PC-3 (cell line): ENCODE measurements at regions not wholly inside any gene's neighbourhood (a gene's known extent, or its start where the extent isn't known, plus 50 kb on each side); places are given as distances from the start of the nearest gene placed in this dataset.

ENCODE experiments used
- ATAC-seq: fragments of 200-7000 bp; cut with Tn5 transposase; 2 replicates; pipeline ENCODE4 v1.9.1; 2020; ENCODE audit warnings: mild to moderate bottlenecking, moderate library complexity
- BruUV-seq: library from RNA; stranded (reverse); fragments of 400-500 nt; replicated peaks from 2 replicates; lab custom pipeline; 2021; lab: Mats Ljungman, UMichigan
- CTCF ChIA-PET: fragments of 300-600 bp; sonication (Branson Sonifier 250); formaldehyde crosslinking; loops from one replicate; lab custom pipeline; 2022; ENCODE audit warnings: antibody characterized with exemption; lab: Charles Lee
- POLR2A ChIA-PET: fragments of 300-600 bp; sonication (Branson Sonifier 250); formaldehyde crosslinking; loops from one replicate; lab custom pipeline; 2022; ENCODE audit warnings: antibody characterized with exemption; ENCODE audit not compliant: unreplicated experiment; lab: Charles Lee
- DNase-seq: peaks from one replicate; pipeline ENCODE4 v3.0.0-alpha.2; 2015
- H2AFZ ChIP-seq: fragments of 300-600 bp; sonication (generic); 2 replicates; pipeline ENCODE4 v1.6.0; 2016; ENCODE audit warnings: antibody characterized with exemption, low read length
- H3F3A ChIP-seq: fragments of 300-600 bp; sonication (generic); one replicate; pipeline ENCODE4 v1.6.0; 2017; ENCODE audit warnings: antibody characterized with exemption, low read length, control low read depth, mild to moderate bottlenecking; ENCODE audit not compliant: unreplicated experiment
- H3K27ac ChIP-seq: fragments of 300-600 bp; sonication (generic); 2 replicates; pipeline ENCODE4 v1.5.1; 2016; ENCODE audit warnings: mild to moderate bottlenecking, low read length
- H3K27me3 ChIP-seq: fragments of 300-600 bp; sonication (generic); 2 replicates; pipeline ENCODE4 v1.6.1; 2016; ENCODE audit warnings: low read length, mixed read lengths
- H3K36me3 ChIP-seq: fragments of 300-600 bp; sonication (generic); 2 replicates; pipeline ENCODE4 v1.6.1; 2016; ENCODE audit warnings: low read depth, mixed run types, low read length, mixed read lengths
- H3K4me1 ChIP-seq: fragments of 300-600 bp; sonication (generic); 2 replicates; pipeline ENCODE4 v1.5.1; 2016; ENCODE audit warnings: low read length; ENCODE audit not compliant: insufficient read depth
- H3K4me2 ChIP-seq: fragments of 300-600 bp; sonication (generic); 2 replicates; pipeline ENCODE4 v1.6.0; 2016; ENCODE audit warnings: low read length
- H3K4me3 ChIP-seq: fragments of 300-600 bp; sonication (generic); 2 replicates; pipeline ENCODE4 v1.5.1; 2016; ENCODE audit warnings: mild to moderate bottlenecking, low read length, mixed read lengths
- H3K79me2 ChIP-seq: fragments of 300-600 bp; sonication (generic); 2 replicates; pipeline ENCODE4 v1.6.1; 2017; ENCODE audit warnings: low read length, mixed read lengths
- H3K9ac ChIP-seq: fragments of 300-600 bp; sonication (generic); 2 replicates; pipeline ENCODE4 v1.6.0; 2016; ENCODE audit warnings: mild to moderate bottlenecking, low read length
- H3K9me2 ChIP-seq: fragments of 300-600 bp; sonication (generic); replicated peaks from 2 replicates; pipeline ENCODE4 v1.6.1; 2016; ENCODE audit warnings: mixed run types, low read length, mixed read lengths
- H3K9me3 ChIP-seq: fragments of 300-600 bp; sonication (generic); 2 replicates; pipeline ENCODE4 v1.6.1; 2016; ENCODE audit warnings: low read length, mixed read lengths
- H4K20me1 ChIP-seq: fragments of 300-600 bp; sonication (generic); 2 replicates; pipeline ENCODE4 v1.6.1; 2016; ENCODE audit warnings: low read length, mixed read lengths
- CTCF ChIP-seq: fragments of 300-600 bp; sonication (generic); conservative IDR thresholded peaks from 2 replicates; pipeline ENCODE4 v1.5.1; 2017; ENCODE audit warnings: antibody characterized with exemption, low read depth, mild to moderate bottlenecking, low read length
- EZH2 ChIP-seq: fragments of 300-600 bp; sonication (generic); IDR thresholded peaks from one replicate; pipeline ENCODE4 v1.6.1; 2017; ENCODE audit warnings: antibody characterized with exemption, mild to moderate bottlenecking, low read length; ENCODE audit not compliant: unreplicated experiment
- EZH2phosphoT487 ChIP-seq: fragments of 300-600 bp; sonication (generic); IDR thresholded peaks from 2 replicates; pipeline ENCODE4 v1.6.1; 2018; ENCODE audit warnings: mild to moderate bottlenecking, antibody characterized with exemption, low read length, borderline replicate concordance
- intact Hi-C: fragments of 100-400 bp; cut with micrococcal nuclease; formaldehyde crosslinking; loops from 2 replicates; pipeline ENCODE4 v1.9.0; 2023

GRCh38 chr1:217921126-217921904 lies 290.2 kb downstream of the SPATA17 start:
- CTCF ChIA-PET = interaction anchor here (0.6 kb wide), 3 partner anchors 10 to 646 kb away, joined by 3 to 4 read pairs (median 3); no protein-coding TSS in a partner anchor
- DNase-seq = peak; percentile 84
- Histone ChIP-seq H3K36me3 (no peaks in the 10 kb centered on the region), H3K4me3 (no peak overlapping the region), H3K9ac (no peak overlapping the region), H3F3A (no peaks in the 10 kb centered on the region), H4K20me1 (no peaks in the 10 kb centered on the region), H3K4me2 (no peak overlapping the region), H3K9me2 (no peaks in the 10 kb centered on the region), H3K4me1 (peaks cover 11% of the 10 kb centered on the region), H3K79me2 (no peaks in the 10 kb centered on the region), H3K27me3 (no peaks in the 10 kb centered on the region), H2AFZ (no peak overlapping the region), H3K27ac (no peak overlapping the region), H3K9me3 (no peaks in the 10 kb centered on the region)
- peak; percentile 91 for ATAC-seq
- no TSS peak for BruUV-seq
- POLR2A ChIA-PET = no interaction called here
- intact Hi-C loops = loop anchor here (2.0 kb wide), 1 partner anchor 243 kb away; no protein-coding TSS in a partner anchor
- TF ChIP-seq EZH2 (no peak), CTCF (peak; percentile 48), EZH2phosphoT487 (no peak)

DNA sequence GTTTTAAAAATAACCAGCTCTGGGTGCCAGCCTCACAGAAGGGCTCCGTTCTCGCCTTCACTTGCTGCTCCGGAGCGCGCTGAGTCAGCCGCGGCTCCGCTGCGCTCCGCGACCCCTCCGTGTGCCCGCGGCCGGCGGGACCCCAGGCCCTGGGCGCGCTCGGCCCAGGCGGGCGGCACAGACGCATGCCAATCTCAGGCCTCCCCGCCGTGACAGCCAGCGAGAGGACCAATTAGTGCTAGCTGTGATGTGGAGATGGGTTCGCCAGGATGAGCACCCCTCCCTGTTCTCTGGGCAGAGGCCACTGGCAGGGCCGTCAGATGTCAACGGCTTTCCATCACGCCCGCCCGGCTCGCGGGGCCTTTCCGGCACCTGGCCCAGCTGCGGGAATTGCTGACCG lies 293.8 kb downstream of the SPATA17 start:
- no peak for ATAC-seq
- Histone ChIP-seq H3K27ac (no peak overlapping the region), H3K4me3 (no peak overlapping the region), H3K4me1 (peaks cover 11% of the 10 kb centered on the region), H3K9me2 (no peaks in the 10 kb centered on the region), H3K9ac (no peak overlapping the region), H3K79me2 (no peaks in the 10 kb centered on the region), H3K36me3 (no peaks in the 10 kb centered on the region), H3K4me2 (no peak overlapping the region), H4K20me1 (no peaks in the 10 kb centered on the region), H3K27me3 (no peaks in the 10 kb centered on the region), H2AFZ (no peak overlapping the region), H3F3A (no peaks in the 10 kb centered on the region), H3K9me3 (no peaks in the 10 kb centered on the region)
- BruUV-seq = no TSS peak
- POLR2A ChIA-PET = no interaction called here
- DNase-seq = no peak
- intact Hi-C loops = no loop called here
- TF ChIP-seq CTCF (no peak), EZH2phosphoT487 (no peak), EZH2 (no peak)
- CTCF ChIA-PET = no interaction called here
